ENCODE measurements at regions not wholly inside any gene's neighbourhood (a gene's known extent, or its start where the extent isn't known, plus 50 kb on each side); places are given as distances from the start of the nearest gene placed in this dataset.

GRCh38 chr3:159660901-159661300, 327.7 kb upstream of the IL12A start:
- Histone ChIP-seq H2AFZ (ENCODE audit: low read length) (no peak overlapping the region), H3K9ac (ENCODE audit: insufficient read depth, low read length) (no peak overlapping the region), H3K27ac (ENCODE audit: insufficient read depth, low read length) (no peak overlapping the region), H3K4me2 (ENCODE audit: extremely low read depth, insufficient read depth, low read length) (no peak overlapping the region), H3K27me3 (ENCODE audit: control insufficient read depth, insufficient read depth, low read length) (no peaks in the 10 kb centered on the region), H3K4me1 (ENCODE audit: control insufficient read depth, extremely low read depth, insufficient read depth, low read length) (no peaks in the 10 kb centered on the region), H3K79me2 (ENCODE audit: control insufficient read depth, insufficient read depth, low read length) (no peaks in the 10 kb centered on the region), H4K20me1 (ENCODE audit: control insufficient read depth, extremely low read depth, insufficient read depth, low read length) (no peaks in the 10 kb centered on the region), H3K36me3 (ENCODE audit: control insufficient read depth, insufficient read depth, low read length) (no peaks in the 10 kb centered on the region), H3K4me3 (replicated peaks in 1 of 4; ENCODE audit: control extremely low read depth in 1 of 4, insufficient read depth in 1 of 4, low read depth in 3 of 4, low read length in 4 of 4) (no peak overlapping the region), H3K9me3 (ENCODE audit: control insufficient read depth, insufficient read depth, low read depth, low read length) (no peaks in the 10 kb centered on the region)
- TF ChIP-seq, protein P1, sequence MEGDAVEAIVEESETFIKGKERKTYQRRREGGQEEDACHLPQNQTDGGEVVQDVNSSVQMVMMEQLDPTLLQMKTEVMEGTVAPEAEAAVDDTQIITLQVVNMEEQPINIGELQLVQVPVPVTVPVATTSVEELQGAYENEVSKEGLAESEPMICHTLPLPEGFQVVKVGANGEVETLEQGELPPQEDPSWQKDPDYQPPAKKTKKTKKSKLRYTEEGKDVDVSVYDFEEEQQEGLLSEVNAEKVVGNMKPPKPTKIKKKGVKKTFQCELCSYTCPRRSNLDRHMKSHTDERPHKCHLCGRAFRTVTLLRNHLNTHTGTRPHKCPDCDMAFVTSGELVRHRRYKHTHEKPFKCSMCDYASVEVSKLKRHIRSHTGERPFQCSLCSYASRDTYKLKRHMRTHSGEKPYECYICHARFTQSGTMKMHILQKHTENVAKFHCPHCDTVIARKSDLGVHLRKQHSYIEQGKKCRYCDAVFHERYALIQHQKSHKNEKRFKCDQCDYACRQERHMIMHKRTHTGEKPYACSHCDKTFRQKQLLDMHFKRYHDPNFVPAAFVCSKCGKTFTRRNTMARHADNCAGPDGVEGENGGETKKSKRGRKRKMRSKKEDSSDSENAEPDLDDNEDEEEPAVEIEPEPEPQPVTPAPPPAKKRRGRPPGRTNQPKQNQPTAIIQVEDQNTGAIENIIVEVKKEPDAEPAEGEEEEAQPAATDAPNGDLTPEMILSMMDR (conservative IDR thresholded peaks at IDR 0.05 in 1 of 2, IDR thresholded peaks at IDR 0.05 in 1 of 2; ENCODE audit: low read depth in 1 of 2, low read length in 2 of 2): no peak
- no peak for TF ChIP-seq EZH2 (IDR thresholded peaks at IDR 0.05; ENCODE audit: low read length, missing control alignments)
- DNase-seq (ENCODE audit: low read depth in 2 of 2): no peak

- DNase-seq (ENCODE audit: low read depth in 2 of 2): no peak
- no peak overlapping the region for H3K9ac ChIP-seq (ENCODE audit: insufficient read depth, low read length)
- H3K9me3 ChIP-seq (ENCODE audit: control insufficient read depth, insufficient read depth, low read depth, low read length): no peaks in the 10 kb centered on the region
- no peak overlapping the region for H3K4me2 ChIP-seq (ENCODE audit: extremely low read depth, insufficient read depth, low read length)
- H4K20me1 ChIP-seq (ENCODE audit: control insufficient read depth, extremely low read depth, insufficient read depth, low read length): no peaks in the 10 kb centered on the region
- H3K36me3 ChIP-seq (ENCODE audit: control insufficient read depth, insufficient read depth, low read length): no peaks in the 10 kb centered on the region
- no peaks in the 10 kb centered on the region for H3K79me2 ChIP-seq (ENCODE audit: control insufficient read depth, insufficient read depth, low read length)
- no peaks in the 10 kb centered on the region for H3K27me3 ChIP-seq (ENCODE audit: control insufficient read depth, insufficient read depth, low read length)
- H3K4me1 ChIP-seq (ENCODE audit: control insufficient read depth, extremely low read depth, insufficient read depth, low read length): no peaks in the 10 kb centered on the region
- no peak overlapping the region for H3K4me3 ChIP-seq (replicated peaks in 1 of 4; ENCODE audit: control extremely low read depth in 1 of 4, insufficient read depth in 1 of 4, low read depth in 3 of 4, low read length in 4 of 4)
- no peak overlapping the region for H3K27ac ChIP-seq (ENCODE audit: insufficient read depth, low read length)
- no peak overlapping the region for H2AFZ ChIP-seq (ENCODE audit: low read length)
- TF ChIP-seq, protein P1 (conservative IDR thresholded peaks at IDR 0.05 in 1 of 2, IDR thresholded peaks at IDR 0.05 in 1 of 2; ENCODE audit: low read depth in 1 of 2, low read length in 2 of 2): no peak
- no peak for TF ChIP-seq EZH2 (IDR thresholded peaks at IDR 0.05; ENCODE audit: low read length, missing control alignments)
These were observed 326.1 kb upstream of the IL12A start for GRCh38 chr3:159662549-159662948.

GRCh38 chr3:159664006-159664405, 324.6 kb upstream of the IL12A start:
- TF ChIP-seq EZH2 (IDR thresholded peaks at IDR 0.05; ENCODE audit: low read length, missing control alignments): no peak
- TF ChIP-seq, protein P1 (conservative IDR thresholded peaks at IDR 0.05 in 1 of 2, IDR thresholded peaks at IDR 0.05 in 1 of 2; ENCODE audit: low read depth in 1 of 2, low read length in 2 of 2): no peak
- H2AFZ ChIP-seq (ENCODE audit: low read length): no peak overlapping the region
- no peaks in the 10 kb centered on the region for H4K20me1 ChIP-seq (ENCODE audit: control insufficient read depth, extremely low read depth, insufficient read depth, low read length)
- DNase-seq (ENCODE audit: low read depth in 2 of 2): no peak
- H3K9ac ChIP-seq (ENCODE audit: insufficient read depth, low read length): no peak overlapping the region
- H3K4me3 ChIP-seq (replicated peaks in 1 of 4; ENCODE audit: control extremely low read depth in 1 of 4, insufficient read depth in 1 of 4, low read depth in 3 of 4, low read length in 4 of 4): no peak overlapping the region
- no peaks in the 10 kb centered on the region for H3K79me2 ChIP-seq (ENCODE audit: control insufficient read depth, insufficient read depth, low read length)
- H3K4me1 ChIP-seq (ENCODE audit: control insufficient read depth, extremely low read depth, insufficient read depth, low read length): no peaks in the 10 kb centered on the region
- no peaks in the 10 kb centered on the region for H3K36me3 ChIP-seq (ENCODE audit: control insufficient read depth, insufficient read depth, low read length)
- H3K9me3 ChIP-seq (ENCODE audit: control insufficient read depth, insufficient read depth, low read depth, low read length): no peaks in the 10 kb centered on the region
- no peak overlapping the region for H3K27ac ChIP-seq (ENCODE audit: insufficient read depth, low read length)
- H3K4me2 ChIP-seq (ENCODE audit: extremely low read depth, insufficient read depth, low read length): no peak overlapping the region
- no peaks in the 10 kb centered on the region for H3K27me3 ChIP-seq (ENCODE audit: control insufficient read depth, insufficient read depth, low read length)
